H1 (cell line): ENCODE measurements at regions not wholly inside any gene's neighbourhood (a gene's known extent, or its start where the extent isn't known, plus 50 kb on each side); places are given as distances from the start of the nearest gene placed in this dataset.

Source experiments
- CTCF ChIA-PET: fragments of 300-600 bp; sonication (Branson Sonifier 250); formaldehyde crosslinking; loops from one replicate; lab custom pipeline; 2021; ENCODE audit not compliant: partially characterized antibody; lab: Charles Lee
- POLR2A ChIA-PET: fragments of 300-600 bp; sonication (Branson Sonifier 250); formaldehyde crosslinking; loops from one replicate; lab custom pipeline; 2021; ENCODE audit warnings: inconsistent platforms; ENCODE audit not compliant: partially characterized antibody; lab: Charles Lee
- DNase-seq, 2 experiments: peaks; one replicate each; pipeline versions ENCODE4 v3.0.0 to v3.0.0-alpha.2; 2010 to 2022; ENCODE audit warnings: low spot score in 2 of 2, low read depth in 1 of 2, mixed read lengths in 1 of 2
- FAIRE-seq: peaks from 2 replicates; lab custom pipeline; 2011; peaks lifted over from hg19 to GRCh38; lab: Jason Lieb, UNC
- H2AFZ ChIP-seq: 2 replicates; pipeline ENCODE4 v1.8.1; 2012; ENCODE audit warnings: low read length, inconsistent platforms
- H2AK5ac ChIP-seq: 2 replicates; pipeline ENCODE4 v1.6.1; 2013; ENCODE audit warnings: low read depth, low read length
- H2BK120ac ChIP-seq: replicated peaks from 2 replicates; pipeline ENCODE3; 2013; ENCODE audit warnings: low read depth, low read length, inconsistent platforms
- H2BK12ac ChIP-seq: 2 replicates; pipeline ENCODE4 v1.6.1; 2013; ENCODE audit warnings: low read depth, low read length
- H2BK15ac ChIP-seq: 2 replicates; pipeline ENCODE4 v1.6.1; 2013; ENCODE audit warnings: low read length
- H2BK20ac ChIP-seq: 2 replicates; pipeline ENCODE4 v1.6.1; 2013; ENCODE audit warnings: low read length
- H2BK5ac ChIP-seq: 2 replicates; pipeline ENCODE4 v1.6.1; 2013; ENCODE audit warnings: low read depth, low read length
- H3K14ac ChIP-seq: 2 replicates; pipeline ENCODE4 v1.6.1; 2013; ENCODE audit warnings: inconsistent platforms; ENCODE audit not compliant: insufficient read length
- H3K18ac ChIP-seq: 2 replicates; pipeline ENCODE4 v1.6.1; 2013; ENCODE audit warnings: low read length; ENCODE audit errors: extremely low read depth
- H3K23ac ChIP-seq: 2 replicates; pipeline ENCODE4 v1.6.1; 2013; ENCODE audit warnings: inconsistent platforms; ENCODE audit not compliant: insufficient read length
- H3K23me2 ChIP-seq: 2 replicates; pipeline ENCODE4 v1.6.1; 2013; ENCODE audit warnings: low read depth, low read length
- H3K27ac ChIP-seq: 2 replicates; pipeline ENCODE4 v1.6.1; 2011; ENCODE audit warnings: low read depth, low read length, inconsistent platforms
- H3K27me3 ChIP-seq, 4 experiments: replicated peaks in 1 of 4; 1 replicate in 1 of 4; 2 replicates in 3 of 4; pipeline versions ENCODE4 v1.6.1 to v1.8.1; 2011 to 2013; ENCODE audit warnings: low read length in 3 of 4, mild to moderate bottlenecking in 3 of 4, inconsistent platforms in 2 of 4, mixed read lengths in 2 of 4, moderate library complexity in 1 of 4; ENCODE audit not compliant: control insufficient read depth in 3 of 4, insufficient read depth in 3 of 4; ENCODE audit errors: extremely low read depth in 1 of 4
- H3K36me3 ChIP-seq, 4 experiments: 2 replicates each; pipeline versions ENCODE4 v1.6.1 to v1.8.1; 2011 to 2013; ENCODE audit warnings: mild to moderate bottlenecking in 4 of 4, low read length in 3 of 4, moderate library complexity in 2 of 4, control low read depth in 1 of 4, inconsistent platforms in 1 of 4; ENCODE audit not compliant: insufficient read depth in 4 of 4, control insufficient read depth in 2 of 4
- H3K4ac ChIP-seq: replicated peaks from 2 replicates; pipeline ENCODE3; 2013; ENCODE audit warnings: low read length, low read depth, mixed read lengths, inconsistent platforms; ENCODE audit not compliant: insufficient read length
- H3K4me1 ChIP-seq, 4 experiments: replicated peaks in 1 of 4; 1 replicate in 1 of 4; 2 replicates in 3 of 4; pipeline versions ENCODE4 v1.6.1 to v1.8.1; 2011 to 2013; ENCODE audit warnings: low read length in 3 of 4, inconsistent platforms in 2 of 4, mixed read lengths in 1 of 4; ENCODE audit not compliant: insufficient read depth in 4 of 4, control insufficient read depth in 3 of 4
- H3K4me2 ChIP-seq, 2 experiments: 2 replicates each; pipeline versions ENCODE4 v1.6.1 to v1.8.1; 2011 to 2013; ENCODE audit warnings: low read depth in 2 of 2, low read length in 2 of 2, control low read depth in 1 of 2, inconsistent platforms in 1 of 2, mild to moderate bottlenecking in 1 of 2; ENCODE audit not compliant: insufficient read depth in 1 of 2
- H3K4me3 ChIP-seq, 4 experiments: fragments of 200-600, 300-600 bp in 1 of 4; sonication (generic), shearing (Covaris generic), sonication (Bioruptor Twin) in 1 of 4; 2 replicates each; pipeline versions ENCODE4 v1.5.1 to v1.8.1; 2011 to 2016; ENCODE audit warnings: low read length in 4 of 4, low read depth in 3 of 4, control low read depth in 2 of 4, inconsistent platforms in 2 of 4, mild to moderate bottlenecking in 2 of 4, mixed read lengths in 1 of 4, moderate library complexity in 1 of 4; ENCODE audit not compliant: insufficient read depth in 2 of 4; ENCODE audit errors: extremely low read depth in 1 of 4
- H3K56ac ChIP-seq: replicated peaks from 2 replicates; pipeline ENCODE3; 2013; ENCODE audit warnings: low read depth, mild to moderate bottlenecking, mixed read lengths, low read length, inconsistent platforms; ENCODE audit not compliant: insufficient read length
- H3K79me1 ChIP-seq: 2 replicates; pipeline ENCODE4 v1.6.1; 2013; ENCODE audit warnings: low read depth, low read length, control low read depth
- H3K79me2 ChIP-seq, 2 experiments: 2 replicates each; pipeline versions ENCODE4 v1.6.1 to v1.8.1; 2012 to 2013; ENCODE audit warnings: low read length in 2 of 2, mild to moderate bottlenecking in 2 of 2, inconsistent platforms in 1 of 2; ENCODE audit not compliant: insufficient read depth in 2 of 2, control insufficient read depth in 1 of 2
- H3K9ac ChIP-seq, 4 experiments: replicated peaks in 1 of 4; 1 replicate in 1 of 4; 2 replicates in 3 of 4; pipeline versions ENCODE4 v1.6.1 to v1.8.1; 2011 to 2013; ENCODE audit warnings: low read depth in 3 of 4, low read length in 3 of 4, control low read depth in 2 of 4, mild to moderate bottlenecking in 2 of 4, moderate library complexity in 2 of 4, inconsistent platforms in 1 of 4; ENCODE audit errors: extremely low read depth in 1 of 4
- H3K9me3 ChIP-seq, 2 experiments: 2 replicates each; pipeline versions ENCODE4 v1.6.1 to v1.8.1; 2012 to 2013; ENCODE audit warnings: mild to moderate bottlenecking in 2 of 2, moderate library complexity in 2 of 2, control low read depth in 1 of 2, inconsistent platforms in 1 of 2, low read depth in 1 of 2, low read length in 1 of 2, mixed read lengths in 1 of 2; ENCODE audit not compliant: insufficient read depth in 2 of 2
- H4K20me1 ChIP-seq, 2 experiments: replicated peaks in 1 of 2; 2 replicates each; pipeline versions ENCODE3 to v1.8.1; 2011 to 2013; ENCODE audit warnings: inconsistent platforms in 2 of 2, low read length in 2 of 2, mild to moderate bottlenecking in 1 of 2; ENCODE audit not compliant: insufficient read depth in 2 of 2, control insufficient read depth in 1 of 2
- H4K5ac ChIP-seq: 2 replicates; pipeline ENCODE4 v1.6.1; 2013; ENCODE audit warnings: low read length, low read depth, mixed read lengths, inconsistent platforms; ENCODE audit not compliant: insufficient read length
- H4K8ac ChIP-seq: 2 replicates; pipeline ENCODE4 v1.8.0; 2013; ENCODE audit warnings: mild to moderate bottlenecking, moderate library complexity, low read length, inconsistent platforms; ENCODE audit not compliant: insufficient read depth; ENCODE audit errors: extremely low read depth
- H4K91ac ChIP-seq: replicated peaks from 2 replicates; pipeline ENCODE3; 2013; ENCODE audit warnings: low read length, mixed read lengths, inconsistent platforms; ENCODE audit not compliant: insufficient read length
- ATF3 ChIP-seq: IDR thresholded peaks from 2 replicates; pipeline ENCODE4 v1.6.1; 2011; ENCODE audit warnings: low read depth, mild to moderate bottlenecking, low read length; ENCODE audit not compliant: insufficient read depth
- BACH1 ChIP-seq: IDR thresholded peaks from 2 replicates; pipeline ENCODE4 v1.6.1; 2012; ENCODE audit warnings: low read length, improper control_type of control experiment
- CBX5 ChIP-seq: fragments of 300-800, 300-1000 bp; sonication (generic); IDR thresholded peaks from 2 replicates; pipeline ENCODE4 v1.7.1; 2016; ENCODE audit warnings: antibody characterized with exemption, low read length, low read depth
- GTF2F1 ChIP-seq: IDR thresholded peaks from 2 replicates; pipeline ENCODE4 v1.6.1; 2012; ENCODE audit warnings: low read depth, low read length, improper control_type of control experiment, borderline replicate concordance
- JUN ChIP-seq: IDR thresholded peaks from 2 replicates; pipeline ENCODE4 v1.6.1; 2011; ENCODE audit warnings: low read depth, mild to moderate bottlenecking, improper control_type of control experiment, low read length
- KDM1A ChIP-seq: fragments of 200-600, 300-600 bp; sonication (generic); IDR thresholded peaks from 2 replicates; pipeline ENCODE4 v1.7.1; 2016; ENCODE audit warnings: mild to moderate bottlenecking, low read length, borderline replicate concordance
- POLR2AphosphoS5 ChIP-seq: IDR thresholded peaks from 2 replicates; pipeline ENCODE4 v1.6.1; 2011; ENCODE audit warnings: low read depth, low read length
- SIN3A ChIP-seq, 2 experiments: IDR thresholded peaks in 1 of 2; conservative IDR thresholded peaks in 1 of 2; 2 replicates each; pipeline ENCODE4 v1.6.1; 2011 to 2012; ENCODE audit warnings: low read length in 2 of 2, improper control_type of control experiment in 1 of 2, low read depth in 1 of 2, mild to moderate bottlenecking in 1 of 2
- TBP ChIP-seq: IDR thresholded peaks from 2 replicates; pipeline ENCODE4 v1.6.1; 2011; ENCODE audit warnings: low read depth, low read length, improper control_type of control experiment
- WGBS, 2 experiments: shearing (Covaris generic) in 1 of 2; methylation state at CpG; one replicate each; pipeline versions ENCODE4 v1.1.6 to v1.1.7; 2013 to 2015; ENCODE audit warnings: low lambda C conversion rate in 2 of 2, mixed read lengths in 2 of 2, inconsistent platforms in 1 of 2, low coverage in 1 of 2, missing lambda C conversion rate in 1 of 2; ENCODE audit not compliant: insufficient replicate concordance in 2 of 2, insufficient coverage in 1 of 2, insufficient read length in 1 of 2; ENCODE audit errors: extremely low coverage in 1 of 2, missing lambda C conversion rate in 1 of 2; 5-methylcytosine and 5-hydroxymethylcytosine counted together

- Histone ChIP-seq H4K20me1 (no peaks in the 10 kb centered on the region), H3K9me3 (no peaks in the 10 kb centered on the region; a peak in 1 of 4 replicates), H2BK5ac (no peak overlapping the region), H3K4me3 (no peak overlapping the region), H4K5ac (no peak overlapping the region), H3K4me2 (no peak overlapping the region), H4K8ac (no peak overlapping the region), H3K27me3 (no peaks in the 10 kb centered on the region), H3K23me2 (no peaks in the 10 kb centered on the region), H2BK20ac (no peak overlapping the region), H3K23ac (no peak overlapping the region), H3K36me3 (no peaks in the 10 kb centered on the region), H3K9ac (no peak overlapping the region), H4K91ac (no peak overlapping the region), H3K18ac (no peak overlapping the region), H2BK12ac (no peak overlapping the region), H3K4ac (no peak overlapping the region), H3K79me1 (no peaks in the 10 kb centered on the region), H2BK120ac (no peak overlapping the region), H2AFZ (peak overlapping the region; percentile 88; the same call in 1 of the 2 replicates), H2AK5ac (no peak overlapping the region), H3K27ac (no peak overlapping the region), H3K79me2 (no peaks in the 10 kb centered on the region), H2BK15ac (no peak overlapping the region), H3K4me1 (no peaks in the 10 kb centered on the region), H3K56ac (no peak overlapping the region), H3K14ac (no peak overlapping the region)
- ChIA-PET CTCF (no interaction called here), POLR2A (interaction anchor here (1.2 kb wide), 1 partner anchor 67 kb away, joined by 3 read pairs; no protein-coding TSS in a partner anchor)
- DNase-seq (no peak), FAIRE-seq (no peak)
- 94% methylated on average over 5 of the region's 5 CpGs; no CpG with 5 or more reads in 1 of the 2 experiments for WGBS, 2 experiments
- TF ChIP-seq ATF3 (no peak), POLR2AphosphoS5 (no peak), SIN3A (conservative IDR thresholded peaks at IDR 0.05 in 1 of 2, IDR thresholded peaks at IDR 0.05 in 1 of 2; ENCODE audit: low read depth in 1 of 2, low read length in 2 of 2) (no peak), BACH1 (no peak), JUN (no peak), TBP (no peak), GTF2F1 (no peak), CBX5 (no peak), KDM1A (no peak)
Observed at GRCh38 chr3:156620901-156621300, 53.5 kb upstream of the TIPARP start.
